GM19395 (cell line): ENCODE measurements at regions not wholly inside any gene's neighbourhood (a gene's known extent, or its start where the extent isn't known, plus 50 kb on each side); places are given as distances from the start of the nearest gene placed in this dataset.

Experiments
- ATAC-seq: cut with Tn5 transposase; IDR thresholded peaks from one replicate; pipeline ENCODE4 v1.9.1; 2021; ENCODE audit warnings: mild to moderate bottlenecking, moderate library complexity; ENCODE audit not compliant: unreplicated experiment

DNA sequence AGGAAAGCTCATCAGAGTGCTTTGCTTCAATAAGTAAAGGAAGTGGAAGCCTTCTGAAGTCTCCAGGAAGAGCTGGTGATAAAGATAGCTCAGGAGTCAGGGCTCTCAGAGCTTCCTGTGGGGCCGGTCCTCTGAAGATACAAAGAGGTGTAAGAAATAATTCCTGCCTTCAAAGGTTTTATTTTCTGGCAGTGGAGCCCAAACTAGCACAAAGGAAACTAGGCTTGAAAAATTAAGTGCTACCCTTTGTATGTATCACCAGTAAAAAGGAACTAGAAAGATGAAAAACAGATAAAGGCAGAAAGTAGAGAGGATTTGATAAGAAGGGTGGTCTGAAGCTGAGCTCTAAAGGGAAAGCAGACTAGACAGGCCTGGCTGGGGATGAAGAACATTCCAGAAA is 204.1 kb upstream of the SASH1 start:
- ATAC-seq: no peak

- ATAC-seq: no peak
These were observed 201.7 kb upstream of the SASH1 start for GRCh38 chr6:148140772-148141557.

DNA sequence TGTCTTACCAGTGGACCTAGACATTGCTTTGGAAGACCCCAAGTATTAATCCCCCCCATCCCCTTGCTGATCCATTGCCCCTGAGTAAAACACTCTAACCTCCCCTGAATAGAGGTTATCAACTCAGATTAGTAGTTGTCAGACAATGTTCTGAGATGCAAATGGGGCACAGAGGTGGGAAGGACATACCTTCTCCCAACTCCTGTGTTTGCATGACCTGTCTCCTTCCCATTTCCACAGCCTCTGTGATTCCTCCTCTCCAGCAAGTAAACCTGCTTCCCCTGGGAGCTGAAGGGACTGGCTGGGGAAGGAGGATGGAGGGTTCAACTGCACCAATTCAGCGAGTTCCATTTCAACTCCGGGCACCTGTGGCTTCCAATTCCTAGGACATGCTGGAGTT is 199.8 kb upstream of the SASH1 start:
- ATAC-seq: no peak

DNA sequence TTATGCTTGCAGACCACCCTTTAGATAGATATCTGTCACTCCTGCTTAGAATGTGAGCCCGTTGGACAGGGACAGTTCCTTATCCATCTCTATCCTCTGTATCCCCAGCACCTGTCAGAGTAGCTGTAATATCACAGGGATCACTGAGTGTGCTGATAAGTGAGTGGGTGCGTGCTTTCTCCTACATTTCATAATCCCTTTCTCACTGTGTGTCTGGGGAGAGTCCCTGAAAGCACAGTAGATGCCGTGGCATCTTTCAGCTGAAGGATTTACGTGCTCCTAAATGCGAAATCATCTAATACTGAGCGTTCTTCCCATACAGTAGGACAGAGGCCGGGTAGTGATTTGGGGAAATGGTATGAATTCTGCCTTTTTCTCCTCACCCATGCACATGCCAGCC is 198.9 kb upstream of the SASH1 start:
- no peak for ATAC-seq

DNA sequence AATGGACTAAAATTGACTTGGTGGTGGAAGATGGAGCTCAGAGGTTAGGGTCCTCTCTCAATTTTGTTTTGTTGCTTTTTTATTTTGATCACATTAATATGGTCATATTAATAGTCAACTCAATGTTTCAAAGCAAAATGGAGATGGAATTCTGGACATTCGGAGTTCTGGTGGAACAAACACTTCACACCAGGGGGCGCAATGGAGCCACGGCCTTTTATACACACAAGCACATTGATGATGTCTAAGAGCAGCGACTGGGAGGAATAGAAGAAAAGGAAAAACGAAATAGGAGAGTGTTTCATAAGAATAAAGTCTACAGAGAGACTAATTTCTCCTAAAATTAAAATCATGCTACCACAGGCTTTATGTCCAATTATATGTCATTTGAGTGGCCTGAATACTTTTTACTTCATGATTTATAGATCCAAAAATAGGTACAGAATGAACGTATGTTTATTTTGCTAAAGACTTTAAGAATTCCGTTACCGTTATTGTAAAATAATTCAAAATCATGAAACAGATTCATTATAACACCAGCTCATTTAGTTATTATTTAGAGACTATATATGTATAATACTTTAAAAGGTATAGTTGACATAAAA is 197.6 kb upstream of the SASH1 start:
- ATAC-seq: peak; percentile 88

DNA sequence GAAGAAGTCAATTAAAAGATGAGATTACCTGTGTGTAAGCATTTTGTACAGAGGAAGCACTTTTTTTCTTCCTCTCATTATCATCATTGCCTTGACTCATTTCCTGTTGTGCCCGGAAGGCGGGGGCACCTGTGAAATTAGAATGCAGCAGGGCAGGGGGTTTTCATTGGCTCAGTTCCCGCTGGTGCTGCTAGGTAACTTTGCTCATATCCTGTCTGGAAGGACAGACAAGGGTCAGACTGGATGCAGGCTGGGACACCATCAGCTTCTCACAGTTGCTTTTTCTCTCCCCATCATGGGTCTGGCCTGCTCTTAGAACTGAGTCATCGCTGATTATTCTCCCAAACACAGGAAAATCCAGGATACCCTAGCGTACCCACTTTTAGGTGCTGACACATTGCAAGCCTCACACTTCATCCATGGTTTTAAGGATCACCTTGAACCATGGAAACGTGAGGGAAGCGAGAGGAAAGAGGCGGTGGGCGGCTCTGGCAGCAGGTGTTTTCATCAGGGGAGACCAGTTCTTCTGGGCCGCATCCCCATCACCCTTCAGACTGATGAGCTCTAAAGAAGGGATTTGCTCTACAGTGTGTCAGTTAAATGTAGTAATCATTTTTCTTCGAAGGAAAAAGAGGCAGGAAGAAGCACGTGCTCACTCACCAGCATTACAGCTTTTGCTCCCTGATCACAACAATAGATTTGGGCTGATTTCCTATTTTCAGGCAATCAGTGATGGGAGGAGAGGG is 195.7 kb upstream of the SASH1 start:
- peak; percentile 46 for ATAC-seq

- no peak for ATAC-seq
These were observed 195.2 kb upstream of the SASH1 start for GRCh38 chr6:148147463-148147830.

- ATAC-seq: no peak
These were observed 190.6 kb upstream of the SASH1 start for GRCh38 chr6:148151896-148152643.

DNA sequence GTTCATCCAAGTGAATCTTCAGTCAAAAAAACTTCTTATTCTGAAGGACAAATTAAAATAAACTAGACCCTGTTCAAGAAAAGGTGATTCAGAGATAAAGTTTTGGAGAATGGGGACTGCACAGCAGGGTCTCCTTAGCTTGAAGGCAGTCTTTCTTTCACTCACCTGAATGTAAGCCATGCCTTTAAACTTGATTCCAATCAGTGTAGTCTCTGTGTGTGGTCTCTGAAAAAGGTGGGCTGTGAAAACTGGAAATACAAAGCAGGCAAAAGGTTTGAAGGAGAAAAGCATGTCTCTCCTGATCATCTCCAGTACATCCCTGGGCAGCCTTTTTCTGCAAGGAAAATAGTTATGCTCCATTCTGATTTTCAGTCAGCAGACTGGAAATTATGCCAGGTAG is 188.0 kb upstream of the SASH1 start:
- ATAC-seq: no peak

DNA sequence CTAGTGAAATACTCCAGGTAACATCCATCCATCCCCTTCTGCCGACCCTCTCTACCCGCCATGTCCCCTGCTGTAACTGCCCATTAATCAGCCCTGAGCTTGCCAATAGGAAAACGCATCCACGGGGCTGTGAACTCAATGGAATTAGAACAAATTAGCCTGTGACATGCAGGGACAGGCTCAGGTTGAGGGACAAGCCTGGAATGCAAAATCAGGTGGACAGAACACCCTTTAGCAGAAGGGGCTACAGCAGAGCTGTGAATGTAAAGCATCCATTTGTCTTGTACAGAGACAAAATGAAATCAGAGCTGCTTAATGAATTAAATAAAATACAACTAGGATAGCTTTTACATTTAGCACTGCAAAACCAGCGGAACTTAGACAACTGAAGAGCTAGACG is 187.3 kb upstream of the SASH1 start:
- ATAC-seq: no peak

DNA sequence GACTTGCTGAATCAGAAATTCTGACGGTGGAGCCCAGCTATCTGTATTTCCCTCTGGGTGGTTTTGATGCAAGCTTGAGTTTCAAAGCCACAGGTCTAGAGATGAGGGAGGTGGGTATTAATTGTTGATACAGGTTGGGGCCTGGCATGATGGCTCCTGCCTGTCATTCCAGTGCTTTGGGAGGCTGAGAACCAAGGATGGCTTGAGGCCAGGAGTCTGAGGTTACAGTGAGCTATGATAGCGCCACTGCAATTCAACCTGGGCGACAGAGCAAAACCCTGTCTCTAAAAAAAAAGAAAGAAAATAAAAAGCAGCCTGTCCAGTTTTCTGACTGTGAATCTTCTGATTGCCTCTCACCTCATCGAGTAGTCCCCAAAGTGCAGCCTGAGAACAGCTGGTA is 184.8 kb upstream of the SASH1 start:
- ATAC-seq: no peak

DNA sequence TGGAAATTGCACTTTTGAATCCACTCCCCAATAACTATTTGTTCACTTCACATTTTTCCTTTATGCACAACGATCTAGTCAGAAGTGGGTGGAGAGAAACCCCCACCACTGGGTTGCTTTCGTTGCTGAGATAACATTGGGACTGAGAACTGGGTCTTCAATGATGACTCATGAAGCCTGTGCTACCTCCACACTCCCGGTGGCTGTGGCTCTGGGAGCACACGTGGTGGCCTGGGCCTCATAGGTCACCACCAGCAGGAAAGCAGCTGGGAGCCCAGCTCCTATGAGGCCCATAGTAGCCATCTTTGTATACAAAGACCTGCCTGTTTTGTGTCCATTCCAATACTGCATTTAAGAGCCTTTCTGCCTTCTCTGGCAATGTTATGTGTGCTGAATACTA is 178.0 kb upstream of the SASH1 start:
- ATAC-seq: no peak

- no peak for ATAC-seq
These were observed 176.2 kb upstream of the SASH1 start for GRCh38 chr6:148166339-148166968.

DNA sequence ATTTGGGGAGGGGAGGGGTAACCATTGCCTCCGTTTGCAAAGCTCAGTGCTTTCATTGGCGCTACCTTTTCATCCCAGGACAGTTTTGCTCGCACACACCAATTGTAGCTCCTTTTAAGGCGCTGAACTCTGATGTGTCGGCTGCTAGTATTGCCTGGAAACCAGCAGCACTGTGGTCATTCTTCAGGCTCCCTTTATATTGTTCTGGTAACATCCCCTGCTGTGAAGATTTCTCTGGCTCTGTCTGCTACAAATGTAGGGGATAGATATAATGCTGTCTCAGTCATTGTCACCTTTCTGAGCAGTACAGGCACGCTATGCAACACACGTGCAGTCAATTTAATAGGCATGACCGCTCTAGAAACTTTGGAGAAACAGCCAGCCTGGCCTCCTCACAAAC is 172.9 kb upstream of the SASH1 start:
- ATAC-seq: no peak

DNA sequence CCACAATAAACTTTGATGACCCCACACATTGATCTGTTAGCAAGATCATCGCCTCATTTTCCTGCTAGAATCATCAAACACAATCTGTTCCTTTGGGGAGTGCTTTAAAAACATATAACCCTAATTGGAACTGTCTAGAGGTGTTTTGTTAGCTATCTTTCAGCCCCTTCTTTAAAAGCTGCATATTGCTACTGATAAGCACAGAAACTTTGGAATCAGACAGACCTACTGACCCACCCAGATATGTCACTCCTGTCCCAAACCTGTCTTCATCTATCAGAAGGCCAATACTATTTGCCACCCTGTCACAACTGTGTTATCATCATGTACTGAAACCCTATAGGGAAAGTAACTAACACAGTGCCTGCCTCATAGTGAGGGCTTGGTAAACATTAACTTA is 172.4 kb upstream of the SASH1 start:
- no peak for ATAC-seq

DNA sequence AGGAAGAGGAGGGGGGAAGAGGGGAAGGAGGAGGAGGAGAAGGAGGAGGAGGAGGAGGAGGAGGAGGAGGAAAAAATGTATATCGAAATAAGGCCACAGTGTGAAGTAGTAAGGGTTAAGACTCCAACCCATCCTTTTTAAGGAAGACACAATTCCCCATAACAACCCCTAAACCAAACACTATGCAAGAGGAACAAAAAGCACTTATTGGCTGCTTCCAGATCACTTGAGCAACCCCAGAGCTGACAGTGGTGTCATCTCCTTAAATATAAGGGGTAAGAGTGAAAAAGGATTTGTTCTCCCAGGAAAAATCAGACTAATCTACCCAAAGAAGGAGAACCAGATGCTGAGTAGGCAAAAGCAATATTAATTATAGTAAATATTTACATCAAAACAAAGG is 169.1 kb upstream of the SASH1 start:
- no peak for ATAC-seq

- ATAC-seq: no peak
These were observed 167.0 kb upstream of the SASH1 start for GRCh38 chr6:148175550-148176188.

- ATAC-seq: no peak
These were observed 164.9 kb upstream of the SASH1 start for GRCh38 chr6:148177589-148178233.

- no peak for ATAC-seq
These were observed 162.9 kb upstream of the SASH1 start for GRCh38 chr6:148179786-148180185.

GRCh38 chr6:148182378-148182777 is 160.3 kb upstream of the SASH1 start:
- no peak for ATAC-seq
